Ecto neural progenitor cell (in vitro differentiated cells): ENCODE measurements at regions not wholly inside any gene's neighbourhood (a gene's known extent, or its start where the extent isn't known, plus 50 kb on each side); places are given as distances from the start of the nearest gene placed in this dataset.
"Not testable (repeated sequence)": the region's sequence is repeated elsewhere in the genome, so short reads cannot be mapped to it uniquely, and the experiment has no call there.

Experiments used
- DNase-seq: peaks from one replicate; pipeline ENCODE4 v3.0.0-alpha.2; 2018; ENCODE audit warnings: low spot score

- DNase-seq, result no peak
Observed at GRCh38 chr4:27964095-27964494, 1103.5 kb downstream of the STIM2 start.

DNA sequence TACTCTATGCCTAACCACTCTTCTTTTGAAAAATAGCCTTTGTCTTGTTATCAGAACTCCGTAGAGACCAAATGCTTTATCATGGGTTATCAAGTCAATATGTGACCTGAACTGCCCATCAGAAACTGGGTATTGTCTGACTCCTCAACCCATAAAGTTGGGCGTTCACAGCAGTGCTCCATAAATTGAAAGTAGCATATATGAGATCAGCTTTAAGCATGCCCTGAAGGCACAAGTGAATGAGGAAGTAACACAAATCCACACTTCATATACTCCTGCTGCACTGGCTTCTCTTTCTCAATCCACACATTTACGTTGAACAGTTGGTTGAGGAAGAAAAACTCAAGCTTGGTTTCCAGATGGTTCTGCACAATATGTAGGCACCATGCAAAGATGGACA lies 1106.0 kb downstream of the STIM2 start:
- no peak for DNase-seq

- DNase-seq, result no peak
Observed at GRCh38 chr4:27973056-27973455, 1112.4 kb downstream of the STIM2 start.

DNA sequence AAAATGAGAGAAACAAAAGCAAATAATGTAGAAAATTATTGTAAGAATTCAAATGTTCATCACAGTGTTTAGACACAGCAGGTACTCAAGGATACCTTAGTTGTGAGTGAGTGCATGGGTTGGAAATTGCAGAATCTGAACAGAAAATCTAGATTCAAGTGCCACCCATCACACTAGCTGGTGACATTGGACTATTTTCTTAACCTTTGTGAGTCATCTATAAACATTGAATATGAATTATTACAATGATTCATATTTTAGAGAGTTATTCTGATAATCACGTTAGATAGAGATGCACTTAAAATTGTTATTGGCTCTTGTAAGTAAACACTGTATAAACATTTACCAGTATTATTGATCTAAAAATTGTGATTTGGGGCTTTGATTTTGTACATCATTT lies 1113.1 kb downstream of the STIM2 start:
- DNase-seq, result no peak

DNA sequence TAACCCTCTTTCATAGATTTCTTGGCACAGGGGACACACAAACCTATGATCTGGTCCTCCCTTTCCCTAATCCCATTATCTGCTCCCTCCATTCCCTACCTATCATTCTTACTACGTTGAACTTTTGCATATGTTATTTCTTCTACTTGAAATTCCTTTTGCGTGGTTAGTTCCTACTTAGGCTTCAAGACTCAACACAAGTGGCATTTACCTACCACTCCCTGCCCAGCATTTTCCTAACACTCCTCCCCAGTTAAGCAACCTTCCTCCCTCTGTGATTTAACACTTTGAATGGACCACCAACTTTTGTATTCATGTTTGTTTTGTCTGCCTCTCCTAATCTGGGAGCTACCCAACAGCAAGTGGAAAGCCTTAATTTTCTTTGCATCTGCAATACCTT lies 1113.7 kb downstream of the STIM2 start:
- no peak for DNase-seq

DNA sequence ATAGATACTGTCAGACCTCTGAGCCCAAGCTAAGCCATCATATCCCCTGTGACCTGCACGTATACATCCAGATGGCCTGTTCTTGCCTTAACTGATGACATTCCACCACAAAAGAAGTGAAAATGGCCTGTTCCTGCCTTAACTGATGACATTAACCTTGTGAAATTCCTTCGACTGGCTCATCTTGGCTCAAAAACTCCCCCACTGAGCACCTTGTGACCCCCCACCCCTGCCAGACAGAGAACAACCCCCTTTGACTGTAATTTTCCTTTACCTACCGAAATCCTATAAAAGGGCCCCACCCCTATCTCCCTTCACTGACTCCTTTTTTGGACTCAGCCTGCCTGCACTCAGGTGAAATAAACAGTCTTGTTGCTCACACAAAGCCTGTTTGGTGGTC lies 1114.2 kb downstream of the STIM2 start:
- DNase-seq, result not testable (repeated sequence)

- not testable (repeated sequence) for DNase-seq
Observed at GRCh38 chr4:27978427-27979109, 1117.9 kb downstream of the STIM2 start.

- no peak for DNase-seq
Observed at GRCh38 chr4:27985522-27985921, 1124.9 kb downstream of the STIM2 start.

DNA sequence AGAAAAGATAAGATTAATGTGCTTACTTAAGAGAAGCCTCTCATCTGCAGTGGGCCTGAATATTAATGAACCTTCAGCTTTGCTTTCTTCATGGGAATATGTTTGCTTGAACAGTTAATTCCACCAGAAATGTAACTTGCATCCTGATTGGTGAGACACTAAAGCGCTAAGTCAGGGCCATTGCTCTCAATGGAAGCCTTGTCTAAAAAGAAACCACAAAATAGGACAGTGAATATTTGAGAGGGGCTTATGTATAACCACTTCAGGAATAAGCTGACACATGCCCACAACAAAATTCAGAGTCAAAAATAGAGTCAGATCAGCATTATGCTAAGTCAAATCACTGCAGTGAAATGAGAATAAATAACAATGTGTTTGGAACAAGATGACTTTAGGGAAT lies 1125.8 kb downstream of the STIM2 start:
- no peak for DNase-seq

- no peak for DNase-seq
Observed at GRCh38 chr4:28001698-28002097, 1141.1 kb downstream of the STIM2 start.

DNA sequence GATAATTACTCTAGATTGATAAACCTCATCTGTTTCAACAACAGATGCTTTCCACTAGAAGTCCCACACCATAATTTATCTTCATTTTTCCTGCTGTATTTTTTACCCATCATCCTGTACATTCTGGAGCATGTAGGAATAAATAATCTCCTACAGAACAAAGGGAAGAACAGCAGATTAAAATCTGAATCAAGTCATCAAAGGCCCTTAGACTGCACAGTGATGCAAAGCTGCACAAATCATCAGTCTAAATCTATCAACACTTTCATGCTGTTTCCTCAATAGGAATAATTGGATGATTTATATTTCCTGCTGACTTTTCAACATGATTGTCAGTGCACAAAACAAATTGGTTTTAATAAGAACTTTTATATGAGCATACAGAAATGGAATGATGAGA lies 1143.9 kb downstream of the STIM2 start:
- no peak for DNase-seq

DNA sequence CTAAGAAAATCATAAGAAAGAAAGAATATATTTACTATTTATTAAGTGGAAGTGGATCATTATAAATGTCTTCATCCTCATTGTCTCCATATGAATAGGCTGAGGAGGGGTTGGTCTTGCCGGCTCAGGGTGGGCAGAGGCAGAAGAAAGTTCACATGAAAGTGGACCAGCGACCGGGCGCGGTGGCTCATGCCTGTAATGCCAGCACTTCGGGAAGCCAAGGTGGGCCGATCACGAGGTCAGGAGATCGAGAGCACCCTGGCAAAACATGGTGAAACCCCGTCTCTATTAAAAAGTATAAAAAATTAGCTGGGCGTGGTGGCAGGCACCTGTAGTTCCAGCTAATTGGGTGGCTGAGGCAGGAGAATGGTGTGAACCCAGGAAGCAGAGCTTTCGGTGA lies 1145.4 kb downstream of the STIM2 start:
- no peak for DNase-seq

DNA sequence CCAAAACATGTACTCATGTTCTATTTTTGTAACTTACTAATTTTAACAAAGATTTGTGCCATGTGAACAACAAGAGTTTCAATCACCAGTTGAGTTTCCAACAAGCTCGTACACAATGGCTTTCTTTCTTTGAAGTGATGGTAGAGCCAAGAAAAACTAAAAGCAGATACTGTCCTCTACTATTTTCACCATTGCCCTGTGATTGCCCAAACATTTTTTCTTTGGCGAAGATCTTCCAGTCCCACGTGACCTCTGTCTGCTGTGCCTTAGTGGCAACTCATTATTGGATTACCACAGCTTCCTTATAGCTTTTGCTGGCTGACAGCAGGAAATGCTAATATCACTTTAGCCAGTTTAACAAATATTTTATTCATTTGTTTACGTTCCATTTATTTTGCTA lies 1147.1 kb downstream of the STIM2 start:
- DNase-seq, result no peak

DNA sequence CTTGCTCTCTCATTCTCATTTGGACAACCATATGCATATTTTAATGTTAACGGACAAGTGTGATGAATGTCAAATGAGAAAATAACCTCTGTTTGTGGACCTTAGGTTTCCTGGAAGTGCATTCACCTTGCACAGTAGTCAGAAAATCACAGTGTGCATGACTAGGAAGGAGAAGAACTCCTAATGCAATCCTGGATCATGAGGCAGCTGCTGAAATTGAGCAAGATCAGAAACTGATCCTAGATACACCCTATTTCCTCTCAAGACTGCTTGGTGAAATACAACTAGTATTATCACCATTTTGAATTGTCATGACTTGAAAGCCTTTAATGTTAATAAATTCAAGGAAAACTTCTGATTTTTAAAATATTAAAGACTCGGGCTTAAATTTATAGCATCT lies 1148.9 kb downstream of the STIM2 start:
- no peak for DNase-seq

GRCh38 chr4:28010577-28011240 lies 1150.1 kb downstream of the STIM2 start:
- no peak for DNase-seq

GRCh38 chr4:28014469-28014868 lies 1153.8 kb downstream of the STIM2 start:
- no peak for DNase-seq

GRCh38 chr4:28015996-28016395 lies 1155.4 kb downstream of the STIM2 start:
- no peak for DNase-seq

DNA sequence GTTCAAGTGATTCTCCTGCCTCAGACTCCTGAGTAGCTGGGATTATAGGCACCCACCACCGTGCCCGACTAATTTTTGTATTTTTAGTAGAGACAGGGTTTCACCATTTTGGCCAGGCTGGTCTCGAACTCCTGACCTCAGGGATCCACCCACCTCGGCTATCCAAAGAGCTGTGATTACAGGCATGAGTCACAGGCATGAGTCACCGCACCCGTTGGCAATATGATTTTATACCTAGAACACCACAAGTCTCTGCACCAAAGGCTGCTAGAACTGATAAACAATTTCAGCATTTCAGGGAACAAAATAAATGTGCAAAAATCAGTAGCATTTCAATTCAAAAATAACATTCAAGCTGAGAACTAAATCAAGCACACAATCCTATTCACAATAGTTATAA lies 1177.6 kb downstream of the STIM2 start:
- DNase-seq, result not testable (repeated sequence)

DNA sequence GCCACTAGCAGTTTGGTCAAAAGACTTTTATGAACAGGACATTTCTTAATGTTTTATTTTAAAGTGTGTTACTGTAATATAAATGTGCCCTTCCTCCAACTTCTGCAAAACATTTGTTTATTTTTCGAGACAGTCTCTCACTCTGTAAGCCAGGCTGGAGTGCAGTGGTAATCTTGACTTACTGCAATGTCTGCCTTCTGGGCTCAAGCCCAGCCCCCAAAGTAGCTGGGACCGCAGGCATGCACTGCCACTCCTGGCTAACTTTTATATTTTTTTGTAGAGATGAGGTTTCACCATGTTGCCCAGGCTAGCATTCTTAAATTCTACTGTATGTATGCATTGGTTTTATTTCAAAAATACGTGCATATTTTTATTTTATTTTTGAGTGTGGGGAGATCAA lies 1201.9 kb downstream of the STIM2 start:
- DNase-seq, result no peak

- no peak for DNase-seq
Observed at GRCh38 chr4:28073860-28074555, 1213.4 kb downstream of the STIM2 start.

- no peak for DNase-seq
Observed at GRCh38 chr4:28075401-28075956, 1214.8 kb downstream of the STIM2 start.

- not testable (repeated sequence) for DNase-seq
Observed at GRCh38 chr4:28077203-28077602, 1216.6 kb downstream of the STIM2 start.
